Stimulated activated CD4-positive, alpha-beta T cell treated with anti-CD3 and anti-CD28 coated beads, Interleukin-12 subunit alpha, Interleukin-12 subunit beta, amount 100 ng/mL, for 48 hours (primary cell): ENCODE measurements at regions not wholly inside any gene's neighbourhood (a gene's known extent, or its start where the extent isn't known, plus 50 kb on each side); places are given as distances from the start of the nearest gene placed in this dataset.
"Not testable (repeated sequence)": the region's sequence is repeated elsewhere in the genome, so short reads cannot be mapped to it uniquely, and the experiment has no call there.

ENCODE experiments used
- DNase-seq, 3 donors: peaks; one replicate each; pipeline ENCODE4 v3.0.0-alpha.2; 2020; ENCODE audit warnings: low read depth in 2 of 3, low spot score in 1 of 3

DNA sequence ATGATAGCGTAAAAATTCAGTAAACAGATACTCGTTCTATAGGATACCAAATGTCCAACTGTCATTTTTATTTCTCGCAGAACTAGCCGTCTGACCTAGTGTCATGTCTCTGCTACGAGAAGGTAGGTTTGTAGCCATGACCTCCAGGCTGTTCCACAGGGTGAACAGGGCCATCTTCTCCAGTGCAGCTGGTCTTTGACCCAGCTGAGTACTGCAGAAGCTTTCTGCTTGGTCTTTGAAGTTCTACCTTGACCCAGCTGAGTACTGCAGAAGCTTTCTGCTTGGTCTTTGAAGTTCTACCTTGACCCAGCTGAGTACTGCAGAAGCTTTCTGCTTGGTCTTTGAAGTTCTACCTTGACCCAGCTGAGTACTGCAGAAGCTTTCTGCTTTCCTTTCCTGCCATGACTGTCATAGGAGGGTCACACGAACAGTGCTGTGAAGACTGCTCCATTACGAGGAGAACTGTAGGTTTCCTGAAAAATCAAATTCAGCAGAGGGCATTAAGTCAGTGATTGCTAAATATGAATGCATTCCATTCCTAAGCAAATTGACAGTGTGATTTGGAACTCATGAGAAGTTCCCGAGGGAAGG is 532.8 kb upstream of the NRP1 start:
- DNase-seq, result not testable (repeated sequence)

DNA sequence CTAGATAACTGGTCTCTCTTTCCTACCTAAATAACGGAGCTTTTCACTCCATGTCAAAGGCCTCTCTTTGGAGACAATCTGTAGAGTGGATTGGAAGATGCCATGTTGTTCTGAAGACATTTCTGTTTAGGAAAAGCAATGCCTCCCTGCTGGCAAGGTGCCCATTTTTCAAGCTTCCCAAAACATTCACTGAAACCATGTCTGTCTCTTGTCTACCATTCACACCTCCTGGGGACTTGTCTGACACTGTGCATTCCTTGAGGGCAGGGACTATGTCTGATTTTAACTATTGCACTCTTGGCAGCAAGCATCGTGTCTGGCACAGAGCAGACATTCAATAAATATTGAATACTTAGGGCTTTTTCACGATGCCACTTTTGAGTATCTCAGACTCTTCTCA is 528.9 kb upstream of the NRP1 start:
- no peak for DNase-seq

DNA sequence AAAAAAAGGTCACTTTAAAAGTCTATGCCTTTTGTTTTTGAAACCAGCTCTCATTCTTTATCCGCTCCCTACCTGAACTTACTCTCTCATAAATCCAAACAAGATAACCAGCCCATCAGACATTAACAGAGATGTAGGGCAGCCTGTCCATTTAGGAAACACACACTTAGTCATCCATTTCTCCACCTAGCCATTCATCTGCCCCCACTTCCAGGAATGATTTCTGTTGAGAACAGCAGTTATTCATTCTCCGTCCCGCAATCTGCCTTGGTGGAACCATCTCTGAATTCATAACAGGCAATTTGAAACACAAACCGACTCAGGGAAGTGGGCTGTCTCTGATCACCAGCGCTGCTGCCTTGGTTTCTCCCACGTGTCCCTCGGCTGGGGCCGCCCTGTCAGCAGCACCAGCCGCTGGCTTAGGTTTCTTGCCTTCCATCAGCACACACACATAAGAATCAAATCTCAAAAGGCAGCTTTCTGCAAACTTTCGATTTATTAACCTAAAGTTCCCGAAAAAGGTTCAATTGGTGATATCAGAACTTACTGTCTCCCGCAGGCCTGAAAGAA is 528.2 kb upstream of the NRP1 start:
- no peak for DNase-seq

DNA sequence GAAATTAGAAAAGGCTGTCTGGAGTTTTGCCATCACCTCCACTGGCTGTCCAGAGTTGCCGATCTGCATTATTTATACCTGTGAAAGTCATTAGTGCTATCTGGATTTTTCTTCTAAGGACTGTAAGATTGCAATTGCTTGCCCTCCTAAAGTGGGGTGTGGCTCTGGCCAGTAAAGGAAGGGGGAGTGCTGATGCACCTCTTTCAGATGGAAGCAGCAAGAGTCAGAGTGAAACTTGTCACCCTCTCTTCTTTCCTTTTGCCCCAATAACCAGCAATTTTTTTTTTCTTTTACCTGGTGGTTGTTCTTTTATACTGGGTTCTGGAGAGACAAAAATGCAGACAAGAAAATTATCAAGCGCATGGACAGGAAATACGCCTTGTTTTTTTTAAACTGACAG is 527.4 kb upstream of the NRP1 start:
- DNase-seq, result no peak

DNA sequence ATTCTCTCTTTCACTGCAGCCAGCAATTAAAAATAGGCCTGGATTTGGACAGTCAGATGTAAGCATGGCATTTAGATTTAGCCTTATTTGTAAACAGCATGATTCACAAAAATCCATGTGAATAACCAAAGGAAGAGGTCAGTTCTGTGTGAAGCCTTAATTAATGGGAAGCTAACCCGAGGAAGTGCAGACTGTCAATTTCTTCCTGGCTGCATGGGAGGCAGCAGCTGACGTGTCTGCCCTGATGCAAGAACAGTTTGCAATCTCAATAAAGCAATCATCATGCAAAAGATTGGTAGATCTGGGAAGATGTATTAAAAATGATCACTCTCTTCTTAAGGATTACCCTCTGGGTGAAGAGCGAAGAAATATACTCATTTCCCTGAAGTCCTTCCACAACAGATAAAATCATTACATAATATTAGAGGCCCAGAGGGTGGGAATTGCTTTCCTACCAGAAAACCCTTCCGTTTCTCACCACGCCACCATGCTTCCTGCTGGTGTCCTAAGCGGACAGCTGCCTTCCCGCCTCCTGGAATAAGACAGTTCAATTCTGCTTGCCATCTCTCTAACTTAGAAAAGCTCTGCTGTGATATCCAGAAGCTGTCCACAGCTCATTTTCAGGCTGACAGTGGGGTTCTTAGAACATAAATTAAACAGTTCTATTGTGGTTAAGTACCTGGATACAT is 526.7 kb upstream of the NRP1 start:
- no peak for DNase-seq

DNA sequence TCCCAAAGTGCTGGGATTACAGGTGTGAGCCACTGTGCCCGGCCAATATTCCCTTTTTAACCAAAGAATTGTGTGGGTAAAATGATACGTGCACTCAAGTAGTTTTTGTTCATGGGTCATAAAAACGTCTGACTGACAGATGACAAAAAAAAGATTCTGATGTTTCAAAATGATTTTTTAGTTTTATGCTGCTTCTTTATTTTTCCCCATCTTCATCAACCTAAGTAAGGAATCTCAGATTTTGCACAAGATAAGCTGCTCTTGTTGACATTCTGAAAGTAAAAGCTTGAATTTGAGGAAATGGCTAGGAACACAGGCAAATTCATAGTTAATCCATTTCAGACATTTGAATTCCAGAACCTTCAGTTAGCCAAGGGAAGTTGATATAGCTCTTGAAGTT is 526.1 kb upstream of the NRP1 start:
- DNase-seq, result no peak

DNA sequence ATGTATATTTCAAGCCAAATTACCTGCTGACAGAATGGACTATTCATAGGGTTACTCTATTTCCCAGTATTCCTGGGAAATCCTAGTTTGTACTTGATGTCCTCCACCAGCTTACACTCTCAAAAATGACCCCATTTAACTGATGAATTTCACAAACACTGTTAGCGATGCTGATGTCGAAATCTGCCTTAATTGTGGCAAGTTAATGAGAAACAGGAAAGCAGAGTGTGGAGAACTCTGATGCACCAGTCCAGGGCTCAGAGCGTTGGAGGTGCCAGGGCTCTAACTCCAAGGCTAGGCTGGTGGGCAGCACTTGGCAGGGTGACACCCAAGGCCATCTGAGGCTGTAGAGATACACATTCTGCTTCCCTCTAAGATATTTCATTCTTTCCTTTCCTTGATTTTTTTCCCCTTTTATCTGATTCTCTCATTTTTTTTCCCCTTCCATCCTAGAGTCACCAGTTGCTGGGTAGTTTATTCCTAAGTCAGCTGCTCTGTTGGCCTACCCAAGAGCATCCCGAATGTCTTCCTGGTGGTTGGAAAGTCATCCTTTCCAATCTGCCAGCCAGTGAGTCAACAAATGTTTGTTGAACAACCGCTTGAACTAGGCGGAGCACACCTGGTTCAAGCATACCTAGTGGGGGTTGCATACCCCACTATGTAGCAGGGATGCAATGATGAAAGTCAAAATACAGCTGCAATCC is 525.0 kb upstream of the NRP1 start:
- DNase-seq, result no peak

DNA sequence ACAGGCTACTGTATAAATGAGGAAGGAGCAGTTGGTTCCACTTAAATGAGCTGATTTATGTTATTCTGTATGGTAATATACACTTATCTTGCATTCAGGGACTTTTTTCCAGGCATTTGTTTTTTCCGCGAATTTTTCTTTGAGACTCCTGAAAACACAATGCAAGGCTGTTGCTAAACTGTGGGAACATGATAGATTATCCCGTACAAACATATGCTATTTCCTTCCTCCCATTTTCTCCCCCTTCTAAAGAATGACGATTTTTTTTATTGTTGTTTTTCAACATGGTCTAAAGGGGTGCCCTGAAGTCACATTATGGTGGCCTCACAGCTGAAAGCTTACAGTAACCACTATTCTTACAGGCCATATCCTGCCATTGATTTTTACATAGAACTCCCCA is 523.9 kb upstream of the NRP1 start:
- no peak for DNase-seq

DNA sequence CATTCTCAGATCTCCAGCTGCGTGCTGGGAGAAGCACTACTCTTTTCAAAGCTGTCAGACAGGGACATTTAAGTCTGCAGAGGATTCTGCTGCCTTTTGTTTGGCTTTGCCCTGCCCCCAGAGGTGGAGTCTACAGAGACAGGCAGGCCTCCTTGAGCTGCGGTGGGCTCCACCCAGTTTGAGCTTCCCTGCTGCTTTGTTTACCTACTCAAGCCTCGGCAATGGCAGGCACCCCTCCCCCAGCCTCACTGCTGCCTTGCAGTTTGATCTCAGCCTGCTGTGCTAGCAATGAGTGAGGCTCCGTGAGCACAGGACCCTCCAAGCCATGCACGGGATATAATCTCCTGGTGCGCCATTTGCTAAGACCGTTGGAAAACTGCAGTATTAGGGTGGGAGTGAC is 518.8 kb upstream of the NRP1 start:
- DNase-seq, result not testable (repeated sequence)

DNA sequence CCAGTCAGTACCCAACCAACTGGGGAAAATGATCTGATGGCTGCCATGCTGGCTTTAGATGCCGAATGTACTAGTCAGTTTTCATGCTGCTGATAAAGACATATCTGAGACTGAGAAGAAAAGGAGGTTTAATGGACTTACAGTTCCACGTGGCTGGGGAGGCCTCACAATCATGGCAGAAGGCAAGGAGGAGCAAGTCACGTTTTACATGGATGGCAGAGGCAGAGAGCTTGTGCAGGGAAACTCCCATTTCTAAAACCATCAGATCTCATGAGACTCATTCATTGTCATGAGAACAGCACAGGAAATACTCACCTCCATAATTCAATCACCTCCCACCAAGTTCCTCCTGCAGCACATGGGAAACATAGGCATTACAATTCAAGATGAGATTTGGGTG is 508.9 kb upstream of the NRP1 start:
- no peak for DNase-seq

DNA sequence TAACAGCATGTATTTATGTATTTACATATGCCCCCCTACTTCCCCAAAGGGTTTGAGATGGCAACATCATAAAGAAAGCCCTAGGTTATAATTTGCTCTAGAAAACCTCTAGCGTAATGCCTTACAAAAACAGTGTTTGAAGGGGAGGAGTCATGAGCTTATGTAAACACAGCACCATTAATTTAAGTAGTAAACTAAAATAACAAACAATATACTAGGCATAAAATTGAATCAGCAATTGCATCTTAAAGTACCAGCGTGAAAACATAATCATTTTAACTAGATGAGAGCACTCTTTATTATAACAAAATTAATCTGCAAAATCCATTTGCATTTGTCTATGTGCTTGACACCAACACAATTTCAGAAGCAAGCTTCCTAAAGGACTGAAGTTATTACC is 507.2 kb upstream of the NRP1 start:
- DNase-seq, result no peak

DNA sequence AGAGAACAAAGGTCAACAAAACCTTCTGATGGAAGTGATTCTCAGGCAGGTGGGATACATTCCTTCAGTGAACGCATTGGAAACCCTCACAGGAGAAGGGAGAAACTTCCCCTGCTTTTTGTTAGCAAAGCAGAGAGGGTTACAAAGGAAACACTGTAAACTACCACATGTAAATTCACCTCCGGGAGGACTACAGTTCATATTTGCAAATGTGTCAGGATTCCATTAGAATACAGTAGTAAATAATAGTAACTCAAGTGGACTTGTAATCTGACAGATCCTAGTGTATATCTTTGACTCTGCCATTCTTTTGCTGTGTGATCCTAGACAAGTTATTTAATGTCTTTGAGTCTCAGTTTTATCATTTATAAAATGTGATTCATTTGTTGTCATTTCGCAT is 504.3 kb upstream of the NRP1 start:
- no peak for DNase-seq

DNA sequence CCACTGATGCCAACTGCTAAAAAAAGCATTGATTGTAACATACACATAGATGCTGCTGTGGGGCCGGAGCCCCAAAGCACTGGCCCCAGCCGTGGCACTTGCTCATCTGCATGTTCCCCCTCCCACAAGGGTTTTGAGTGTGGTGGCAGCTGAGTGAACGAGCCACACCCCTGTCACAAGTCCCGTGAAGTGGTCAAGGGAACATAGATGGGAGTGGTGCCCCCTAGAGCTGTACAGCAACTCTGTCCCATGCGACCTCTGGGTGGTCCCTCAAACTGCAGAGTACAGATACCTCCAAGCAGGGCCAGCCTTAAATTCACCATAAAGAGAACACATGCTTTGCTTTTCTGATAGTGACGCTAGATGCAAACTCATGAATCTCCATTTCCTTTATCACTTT is 503.3 kb upstream of the NRP1 start:
- no peak for DNase-seq

DNA sequence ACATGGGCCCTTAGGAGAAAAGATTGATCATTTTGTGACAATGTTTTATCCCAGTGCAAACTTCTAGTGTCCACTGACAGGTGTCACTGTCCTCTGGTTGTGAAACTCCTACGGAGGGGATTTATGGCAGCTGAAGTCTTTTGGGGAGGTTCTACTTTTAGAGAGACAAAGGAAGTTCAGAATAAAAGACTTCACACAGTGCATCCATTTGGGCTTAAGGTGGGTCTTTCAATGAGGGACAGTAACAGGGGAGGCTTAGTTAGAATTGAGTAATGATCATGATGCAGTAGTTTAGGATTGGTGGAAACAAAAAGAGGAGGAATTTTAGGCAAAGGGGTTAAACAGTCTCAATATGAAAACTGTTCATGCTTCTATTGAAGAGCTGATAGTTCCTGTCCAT is 501.1 kb upstream of the NRP1 start:
- no peak for DNase-seq

DNA sequence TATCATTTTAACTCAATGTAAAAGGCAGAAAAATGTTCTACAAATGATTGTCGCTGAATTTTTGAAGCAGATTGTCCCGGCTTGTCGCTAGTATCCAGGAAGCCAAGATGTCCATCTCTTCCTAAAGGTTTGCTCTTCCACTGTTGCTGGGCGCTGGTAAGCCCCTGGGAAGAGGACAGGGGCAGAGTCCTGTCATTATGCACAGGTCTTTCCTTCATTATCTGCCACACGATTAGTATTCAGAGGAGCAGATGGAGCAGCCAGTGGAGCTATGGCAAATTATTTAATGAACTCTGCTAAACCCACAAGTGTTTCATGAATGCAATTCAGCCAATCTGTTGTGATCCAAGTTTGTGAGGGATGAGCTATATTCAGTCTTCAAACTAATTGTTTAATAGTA is 499.1 kb upstream of the NRP1 start:
- no peak for DNase-seq

DNA sequence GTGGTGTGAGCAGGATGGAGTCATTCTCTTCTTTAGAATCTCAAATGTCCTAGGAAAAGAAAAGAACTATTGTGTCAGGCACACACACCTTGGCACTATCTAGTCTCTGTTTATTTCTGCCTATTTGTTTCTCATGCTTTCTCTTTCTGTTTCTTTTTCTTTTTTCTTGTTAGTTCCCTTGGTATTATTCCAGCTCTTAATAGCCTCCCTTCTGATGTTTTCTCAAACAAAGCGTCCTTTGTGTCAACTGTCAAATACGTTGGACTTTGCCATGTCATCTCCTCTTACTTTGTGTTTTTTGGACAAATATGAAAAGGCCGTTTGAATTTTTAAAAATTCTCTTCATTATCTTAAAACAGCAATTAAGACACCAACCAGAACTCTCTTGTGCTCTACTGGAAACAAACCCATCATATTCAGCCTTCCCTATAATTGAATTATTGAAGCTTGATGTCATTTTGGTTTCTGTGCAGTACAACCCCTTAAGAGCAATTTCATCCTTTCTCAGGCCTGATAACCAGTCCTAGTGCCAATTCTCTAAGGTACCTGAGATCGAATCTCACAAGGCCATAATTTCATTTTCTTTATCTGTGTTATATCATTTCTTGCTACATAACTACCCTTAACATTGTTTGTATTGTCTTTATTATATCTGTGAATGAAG is 497.8 kb upstream of the NRP1 start:
- DNase-seq, result no peak

DNA sequence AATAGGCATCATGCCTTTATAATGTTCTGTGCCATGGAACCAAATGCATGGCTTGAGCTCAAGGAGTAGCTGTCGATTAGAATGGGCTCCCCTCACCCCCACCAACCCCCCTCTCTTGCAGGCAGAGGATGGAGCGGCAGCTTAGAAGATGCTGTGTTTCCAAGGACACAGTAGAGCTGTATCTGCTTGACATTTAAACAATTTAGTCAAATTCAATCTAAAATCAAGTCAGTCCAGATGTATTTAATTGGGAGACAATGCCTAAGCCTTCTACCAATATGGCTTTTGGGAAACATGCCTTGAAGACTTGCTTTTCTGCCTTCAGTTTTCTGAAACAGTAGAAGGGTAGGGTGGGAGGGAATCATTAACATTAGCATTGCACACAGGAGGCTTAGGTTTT is 497.1 kb upstream of the NRP1 start:
- no peak for DNase-seq

DNA sequence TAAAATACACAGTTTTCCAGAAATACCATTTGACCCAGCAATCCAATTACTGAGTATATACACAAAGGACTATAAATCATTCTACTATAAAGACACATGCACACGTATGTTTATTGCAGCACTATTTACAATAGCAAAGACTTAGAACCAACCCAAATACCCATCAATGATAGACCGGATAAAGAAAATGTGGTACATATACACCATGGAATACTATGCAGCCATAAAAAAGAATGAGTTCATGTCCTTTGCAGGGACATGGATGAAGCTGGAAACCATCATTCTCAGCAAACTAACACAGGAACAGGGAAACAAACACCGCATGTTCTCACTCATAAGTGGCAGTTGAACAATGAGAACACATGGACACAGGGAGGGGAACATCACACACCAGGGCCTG is 495.4 kb upstream of the NRP1 start:
- not testable (repeated sequence) for DNase-seq

DNA sequence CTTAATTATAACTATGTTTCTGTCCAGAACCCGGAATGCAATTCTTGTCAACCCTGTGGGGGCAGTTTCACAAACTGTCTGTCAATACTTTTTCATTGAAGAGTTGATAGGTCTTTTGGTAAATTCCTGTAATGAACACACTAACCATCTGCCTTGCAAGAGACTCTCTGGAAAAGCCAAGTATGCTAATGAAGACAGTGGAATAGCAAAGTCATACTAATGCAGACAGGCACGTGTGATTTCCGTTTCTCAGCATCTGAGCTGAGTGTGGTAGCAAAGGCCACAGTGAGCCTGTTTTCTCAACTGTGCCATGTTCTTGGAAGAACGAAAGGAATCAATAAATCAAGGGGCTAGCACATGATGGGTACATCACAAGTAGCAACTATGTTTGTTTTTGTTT is 494.1 kb upstream of the NRP1 start:
- DNase-seq, result no peak

DNA sequence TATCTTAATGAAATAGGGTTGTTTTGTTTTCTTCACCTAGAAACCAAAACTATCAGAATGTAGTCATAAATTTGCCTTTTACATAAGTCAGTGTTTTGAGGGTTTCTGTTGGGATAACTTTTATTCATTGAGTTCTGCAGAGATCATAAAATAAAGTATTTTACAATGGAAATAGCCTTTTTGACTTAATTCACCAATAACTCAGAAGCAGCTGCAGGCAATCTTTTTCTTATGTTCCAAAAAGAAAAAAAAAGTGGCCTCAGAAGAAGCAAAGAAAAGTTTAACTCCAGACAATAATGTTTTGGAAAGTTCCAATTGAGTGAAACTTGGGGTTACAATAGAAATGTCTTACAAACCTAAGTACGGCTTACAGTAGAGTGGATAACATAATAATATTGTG is 491.7 kb upstream of the NRP1 start:
- DNase-seq, result no peak

DNA sequence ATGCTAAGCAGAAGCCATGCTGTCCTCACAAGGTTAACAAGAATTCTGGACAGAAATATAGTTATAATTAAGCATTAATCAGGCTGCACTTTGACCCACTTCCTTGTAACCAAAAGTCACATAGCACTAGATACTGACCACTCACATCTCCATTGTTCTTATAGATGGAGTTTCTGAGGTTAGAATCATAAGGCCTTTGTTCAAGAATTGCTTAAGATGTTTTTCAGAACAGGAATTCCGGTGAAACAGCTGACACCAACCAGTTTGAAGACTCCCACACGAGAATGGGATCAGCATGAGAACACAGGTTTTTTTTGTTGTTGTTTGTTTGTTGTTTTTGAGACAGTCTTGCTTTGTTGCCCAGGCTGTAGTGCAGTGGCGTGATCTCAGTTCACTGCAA is 488.3 kb upstream of the NRP1 start:
- DNase-seq, result no peak

DNA sequence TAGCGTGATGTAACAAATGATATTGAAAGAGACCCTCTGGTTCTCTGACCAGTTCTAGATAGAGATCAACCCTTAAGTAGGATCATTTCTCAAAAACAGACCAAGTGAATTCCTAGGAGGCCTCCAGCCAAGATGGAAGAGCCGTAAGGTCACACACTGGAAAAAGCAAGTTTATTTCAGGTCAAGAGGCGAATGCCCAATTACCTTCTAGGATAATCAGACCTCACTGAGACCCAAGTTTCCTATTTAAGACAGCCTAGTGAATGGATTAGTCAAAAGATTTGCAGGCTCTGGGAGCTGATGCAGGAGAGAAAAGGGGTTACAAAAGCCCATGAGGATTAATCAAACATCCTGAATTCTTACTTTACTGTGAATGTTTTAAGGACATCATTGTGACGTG is 486.1 kb upstream of the NRP1 start:
- no peak for DNase-seq
